ENCODE measurements at regions not wholly inside any gene's neighbourhood (a gene's known extent, or its start where the extent isn't known, plus 50 kb on each side); places are given as distances from the start of the nearest gene placed in this dataset.

DNA sequence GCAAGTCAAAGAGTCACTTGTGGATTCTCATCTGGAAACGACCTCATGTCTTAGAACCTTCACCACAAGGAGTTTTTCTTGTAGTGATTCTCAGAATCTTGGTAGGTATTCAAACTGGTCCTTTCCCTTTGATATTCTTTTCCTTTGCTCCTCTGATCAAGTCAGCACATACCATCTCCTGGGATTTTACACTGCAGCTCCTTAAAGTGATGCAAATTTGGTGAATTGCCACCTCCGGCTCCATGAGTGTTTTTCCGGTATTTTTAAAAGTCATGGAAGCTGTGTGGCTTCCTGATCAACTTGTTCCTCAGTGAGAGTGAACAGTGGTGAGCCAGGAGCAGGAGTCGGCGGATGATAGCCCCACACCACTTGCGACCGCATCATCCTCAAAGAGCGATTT, 182.1 kb upstream of the DAB1 start:
- TF ChIP-seq RAD21 (IDR thresholded peaks at IDR 0.05; ENCODE audit: low read depth) = no peak
- TF ChIP-seq YY1 (IDR thresholded peaks at IDR 0.05; ENCODE audit: low read depth) = no peak

All from Ishikawa (cell line).